Prostate gland (tissue), 2 donors: ENCODE measurements at regions not wholly inside any gene's neighbourhood (a gene's known extent, or its start where the extent isn't known, plus 50 kb on each side); places are given as distances from the start of the nearest gene placed in this dataset.

Source experiments
- CTCF ChIP-seq, 4 experiments: fragments of 200-600 bp in 2 of 4; fragments of 450-650 bp in 2 of 4; sonication (generic) in 2 of 4; IDR thresholded peaks; 1 replicate in 3 of 4; 2 replicates in 1 of 4; pipeline ENCODE4 v1.5.1; 2016 to 2019; ENCODE audit warnings: antibody characterized with exemption in 4 of 4, mild to moderate bottlenecking in 2 of 4, moderate library complexity in 2 of 4
- POLR2A ChIP-seq: fragments of 450-650 bp; IDR thresholded peaks from one replicate; pipeline ENCODE4 v1.6.1; 2016; ENCODE audit warnings: antibody characterized with exemption, mild to moderate bottlenecking
- POLR2AphosphoS5 ChIP-seq: sonication (generic); formaldehyde crosslinking; IDR thresholded peaks from one replicate; pipeline ENCODE4 v1.6.1; 2017; ENCODE audit warnings: antibody characterized with exemption

GRCh38 chr18:22006458-22006857 lies 162.9 kb upstream of the GATA6 start:
- TF ChIP-seq POLR2A, result no peak
- TF ChIP-seq CTCF (IDR thresholded peaks at IDR 0.05), result no peak
- no peak for TF ChIP-seq POLR2AphosphoS5
